H1 (cell line): ENCODE measurements at regions not wholly inside any gene's neighbourhood (a gene's known extent, or its start where the extent isn't known, plus 50 kb on each side); places are given as distances from the start of the nearest gene placed in this dataset.

ENCODE experiments used
- POLR2A ChIP-seq, 2 experiments: IDR thresholded peaks; 1 replicate in 1 of 2; 2 replicates in 1 of 2; pipeline ENCODE4 v1.6.1; 2011; ENCODE audit warnings: low read depth in 2 of 2, low read length in 2 of 2, mild to moderate bottlenecking in 2 of 2; ENCODE audit errors: control extremely low read depth in 1 of 2
- POLR2AphosphoS5 ChIP-seq: IDR thresholded peaks from 2 replicates; pipeline ENCODE4 v1.6.1; 2011; ENCODE audit warnings: low read depth, low read length
- SIX5 ChIP-seq: IDR thresholded peaks from 2 replicates; pipeline ENCODE4 v1.6.1; 2011; ENCODE audit warnings: mild to moderate bottlenecking, low read depth, low read length
- TF ChIP-seq, protein P1 (sequence below): IDR thresholded peaks from 2 replicates; pipeline ENCODE4 v1.6.1; 2012; ENCODE audit warnings: low read length, inconsistent platforms
- TF ChIP-seq, protein P2 (sequence below), 3 experiments: IDR thresholded peaks; 1 replicate in 2 of 3; 2 replicates in 1 of 3; pipeline versions ENCODE4 v1.5.1 to v1.6.1; 2011; ENCODE audit warnings: low read length in 3 of 3, mild to moderate bottlenecking in 3 of 3, inconsistent platforms in 2 of 3, low read depth in 1 of 3, moderate library complexity in 1 of 3; ENCODE audit not compliant: insufficient read depth in 1 of 3; ENCODE audit errors: control extremely low read depth in 1 of 3

DNA sequence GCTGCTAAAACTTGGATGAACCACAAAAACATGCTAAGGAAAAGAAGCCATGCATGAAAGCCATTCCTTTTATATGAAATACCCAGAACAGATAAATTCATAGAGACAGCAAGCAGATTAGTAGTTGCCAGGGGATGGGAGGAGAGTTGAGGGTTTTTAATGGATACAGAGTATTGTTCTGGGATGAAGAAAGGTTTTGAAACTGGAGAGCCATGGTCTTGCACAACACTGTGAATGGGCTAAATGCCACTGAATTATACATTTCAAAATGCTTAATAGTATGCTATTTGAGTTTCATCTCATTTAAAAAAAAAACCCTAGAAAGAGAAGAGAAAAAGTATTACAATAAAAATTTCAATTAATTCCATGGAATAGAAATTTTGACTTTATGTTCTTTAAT lies 154.3 kb downstream of the GNAT3 start:
- TF ChIP-seq, protein P1, sequence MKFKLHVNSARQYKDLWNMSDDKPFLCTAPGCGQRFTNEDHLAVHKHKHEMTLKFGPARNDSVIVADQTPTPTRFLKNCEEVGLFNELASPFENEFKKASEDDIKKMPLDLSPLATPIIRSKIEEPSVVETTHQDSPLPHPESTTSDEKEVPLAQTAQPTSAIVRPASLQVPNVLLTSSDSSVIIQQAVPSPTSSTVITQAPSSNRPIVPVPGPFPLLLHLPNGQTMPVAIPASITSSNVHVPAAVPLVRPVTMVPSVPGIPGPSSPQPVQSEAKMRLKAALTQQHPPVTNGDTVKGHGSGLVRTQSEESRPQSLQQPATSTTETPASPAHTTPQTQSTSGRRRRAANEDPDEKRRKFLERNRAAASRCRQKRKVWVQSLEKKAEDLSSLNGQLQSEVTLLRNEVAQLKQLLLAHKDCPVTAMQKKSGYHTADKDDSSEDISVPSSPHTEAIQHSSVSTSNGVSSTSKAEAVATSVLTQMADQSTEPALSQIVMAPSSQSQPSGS = no peak
- TF ChIP-seq, protein P2, sequence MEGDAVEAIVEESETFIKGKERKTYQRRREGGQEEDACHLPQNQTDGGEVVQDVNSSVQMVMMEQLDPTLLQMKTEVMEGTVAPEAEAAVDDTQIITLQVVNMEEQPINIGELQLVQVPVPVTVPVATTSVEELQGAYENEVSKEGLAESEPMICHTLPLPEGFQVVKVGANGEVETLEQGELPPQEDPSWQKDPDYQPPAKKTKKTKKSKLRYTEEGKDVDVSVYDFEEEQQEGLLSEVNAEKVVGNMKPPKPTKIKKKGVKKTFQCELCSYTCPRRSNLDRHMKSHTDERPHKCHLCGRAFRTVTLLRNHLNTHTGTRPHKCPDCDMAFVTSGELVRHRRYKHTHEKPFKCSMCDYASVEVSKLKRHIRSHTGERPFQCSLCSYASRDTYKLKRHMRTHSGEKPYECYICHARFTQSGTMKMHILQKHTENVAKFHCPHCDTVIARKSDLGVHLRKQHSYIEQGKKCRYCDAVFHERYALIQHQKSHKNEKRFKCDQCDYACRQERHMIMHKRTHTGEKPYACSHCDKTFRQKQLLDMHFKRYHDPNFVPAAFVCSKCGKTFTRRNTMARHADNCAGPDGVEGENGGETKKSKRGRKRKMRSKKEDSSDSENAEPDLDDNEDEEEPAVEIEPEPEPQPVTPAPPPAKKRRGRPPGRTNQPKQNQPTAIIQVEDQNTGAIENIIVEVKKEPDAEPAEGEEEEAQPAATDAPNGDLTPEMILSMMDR (IDR thresholded peaks at IDR 0.05; ENCODE audit: control extremely low read depth in 1 of 3, insufficient read depth in 1 of 3, low read depth in 1 of 3, low read length in 3 of 3) = no peak
- TF ChIP-seq POLR2A (IDR thresholded peaks at IDR 0.05; ENCODE audit: control extremely low read depth in 1 of 2, low read depth in 2 of 2, low read length in 2 of 2) = no peak
- no peak for TF ChIP-seq POLR2AphosphoS5
- no peak for TF ChIP-seq SIX5
